ENCODE measurements at regions not wholly inside any gene's neighbourhood (a gene's known extent, or its start where the extent isn't known, plus 50 kb on each side); places are given as distances from the start of the nearest gene placed in this dataset.

DNA sequence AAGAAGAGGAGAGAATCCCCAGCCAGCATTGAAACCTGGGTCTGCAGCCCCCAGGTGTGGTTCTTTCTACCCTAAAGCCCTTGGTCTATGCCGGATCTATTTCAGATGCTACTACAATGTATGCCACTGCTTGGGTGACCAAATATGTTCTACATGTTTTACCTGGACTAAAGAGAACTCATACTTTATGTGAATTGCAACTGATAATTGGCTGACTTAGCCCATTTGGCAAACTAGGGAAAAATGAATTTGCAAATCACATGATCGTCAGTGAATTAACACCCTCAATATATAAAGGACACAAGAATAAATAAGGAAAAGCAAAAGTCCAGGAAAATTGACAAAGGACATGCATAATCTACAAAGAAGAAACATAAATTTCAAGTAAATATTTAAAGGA, 308.8 kb upstream of the IRX2 start:
- Histone ChIP-seq H3K27me3 (ENCODE audit: control insufficient read depth in 2 of 2, insufficient read depth in 2 of 2, low read length in 2 of 2) (peaks cover 2 to 26% of the 10 kb centered on the region in 2 experiments; a peak in 3 of 5 replicates), H4K20me1 (replicated peaks; ENCODE audit: control insufficient read depth, insufficient read depth, low read length) (no peaks in the 10 kb centered on the region; the same call in 1 of the 2 replicates), H3K9me1 (ENCODE audit: control insufficient read depth, insufficient read depth, low read length) (no peaks in the 10 kb centered on the region), H3K9ac (ENCODE audit: insufficient read depth in 1 of 2, low read depth in 2 of 2, low read length in 2 of 2) (no peak overlapping the region), H3K79me2 (ENCODE audit: control insufficient read depth, insufficient read depth, low read length) (no peaks in the 10 kb centered on the region), H3K4me2 (ENCODE audit: insufficient read depth, low read length) (no peak overlapping the region), H3K4me3 (no peak overlapping the region), H2AFZ (ENCODE audit: low read depth, low read length) (no peak overlapping the region), H3K9me3 (replicated peaks; ENCODE audit: control insufficient read depth, insufficient read depth, low read depth, low read length) (no peaks in the 10 kb centered on the region), H3K4me1 (replicated peaks in 1 of 2; ENCODE audit: control insufficient read depth in 2 of 2, insufficient read depth in 2 of 2, low read length in 2 of 2) (no peaks in the 10 kb centered on the region), H3K36me3 (ENCODE audit: control insufficient read depth, insufficient read depth, low read length) (no peaks in the 10 kb centered on the region), H3K27ac (ENCODE audit: extremely low read depth, low read depth, low read length) (no peak overlapping the region)
- in situ Hi-C loops (cut with MboI), result no loop called here
- no peak for DNase-seq (ENCODE audit: extremely low read depth in 1 of 4, low spot score in 3 of 4)
- intact Hi-C loops (cut with micrococcal nuclease), result no loop called here
- POLR2A ChIA-PET, result interaction anchor here (0.6 kb wide), 1 partner anchor 307 kb away, joined by 3 read pairs; no protein-coding TSS in a partner anchor
- WGBS (ENCODE audit: insufficient coverage, low coverage, missing lambda C conversion rate), result 0% methylated on average over 2 of the region's 2 CpGs
- TF ChIP-seq U2AF2 (optimal IDR thresholded peaks at IDR 0.05; ENCODE audit: low read depth, low read length) (no peak), ZC3H11A (IDR thresholded peaks at IDR 0.05; ENCODE audit: low read depth, low read length) (no peak)
- ATAC-seq, result no peak
- BruUV-seq (replicated peaks), result no TSS peak
- no peak for FAIRE-seq
- CTCF ChIA-PET (ENCODE audit: low intra/inter-chr PET ratio), result no interaction called here

- no peaks in the 10 kb centered on the region for H3K9me3 ChIP-seq (replicated peaks; ENCODE audit: control insufficient read depth, insufficient read depth, low read depth, low read length)
- H3K27me3 ChIP-seq (ENCODE audit: control insufficient read depth in 2 of 2, insufficient read depth in 2 of 2, low read length in 2 of 2), result peaks cover 2 to 26% of the 10 kb centered on the region in 2 experiments; a peak in 3 of 5 replicates
- BruUV-seq (replicated peaks), result no TSS peak
- TF ChIP-seq MAFK (IDR thresholded peaks at IDR 0.05; ENCODE audit: low read length) (no peak), CGGBP1 (CRISPR knock-in tag; IDR thresholded peaks at IDR 0.05) (no peak), GTF2E2 (tag; IDR thresholded peaks at IDR 0.05) (no peak)
- no peak overlapping the region for H3K9ac ChIP-seq (ENCODE audit: insufficient read depth in 1 of 2, low read depth in 2 of 2, low read length in 2 of 2)
- H3K4me2 ChIP-seq (ENCODE audit: insufficient read depth, low read length), result no peak overlapping the region
- ChIA-PET CTCF (ENCODE audit: low intra/inter-chr PET ratio) (no interaction called here), POLR2A (interaction anchor here (0.6 kb wide), 1 partner anchor 306 kb away, joined by 3 read pairs; no protein-coding TSS in a partner anchor)
- in situ Hi-C loops (cut with MboI), result no loop called here
- no peaks in the 10 kb centered on the region for H3K9me1 ChIP-seq (ENCODE audit: control insufficient read depth, insufficient read depth, low read length)
- no peaks in the 10 kb centered on the region; the same call in 1 of the 2 replicates for H4K20me1 ChIP-seq (replicated peaks; ENCODE audit: control insufficient read depth, insufficient read depth, low read length)
- no peak overlapping the region for H2AFZ ChIP-seq (ENCODE audit: low read depth, low read length)
- FAIRE-seq (no peak), ATAC-seq (no peak), DNase-seq (ENCODE audit: extremely low read depth in 1 of 4, low spot score in 3 of 4) (no peak)
- intact Hi-C loops (cut with micrococcal nuclease), result no loop called here
- no peak overlapping the region for H3K4me3 ChIP-seq
- no peaks in the 10 kb centered on the region for H3K36me3 ChIP-seq (ENCODE audit: control insufficient read depth, insufficient read depth, low read length)
- H3K79me2 ChIP-seq (ENCODE audit: control insufficient read depth, insufficient read depth, low read length), result no peaks in the 10 kb centered on the region
- no peak overlapping the region for H3K27ac ChIP-seq (ENCODE audit: extremely low read depth, low read depth, low read length)
- WGBS (ENCODE audit: insufficient coverage, low coverage, missing lambda C conversion rate), result 0% methylated on average over 9 of the region's 9 CpGs
- H3K4me1 ChIP-seq (replicated peaks in 1 of 2; ENCODE audit: control insufficient read depth in 2 of 2, insufficient read depth in 2 of 2, low read length in 2 of 2), result no peaks in the 10 kb centered on the region
Measured at GRCh38 chr5:3059488-3059887, 308.0 kb upstream of the IRX2 start.
